Vagina (tissue), 2 donors: ENCODE measurements at regions not wholly inside any gene's neighbourhood (a gene's known extent, or its start where the extent isn't known, plus 50 kb on each side); places are given as distances from the start of the nearest gene placed in this dataset.

Experiments used
- DNase-seq, 2 donors: peaks; one replicate each; pipeline ENCODE4 v3.0.0-alpha.2; 2017; ENCODE audit errors: extremely low spot score in 2 of 2
- H3K27ac ChIP-seq: fragments of 200-600 bp; sonication (generic); one replicate; pipeline ENCODE4 v1.5.1; 2019
- H3K27me3 ChIP-seq: fragments of 200-600 bp; sonication (generic); one replicate; pipeline ENCODE4 v1.5.1; 2019
- H3K36me3 ChIP-seq, 2 donors: fragments of 200-600 bp; sonication (generic); one replicate each; pipeline ENCODE4 v1.5.1; 2017 to 2019
- H3K4me1 ChIP-seq: fragments of 200-600 bp; sonication (generic); one replicate; pipeline ENCODE4 v1.5.1; 2019
- H3K4me3 ChIP-seq, 2 donors: fragments of 200-600 bp; sonication (generic); 1 replicate in 1 of 2; 2 replicates in 1 of 2; pipeline ENCODE4 v1.5.1; 2016 to 2019
- H3K9me3 ChIP-seq: fragments of 200-600 bp; sonication (generic); one replicate; pipeline ENCODE4 v1.5.1; 2019
- POLR2A ChIP-seq, 2 donors: fragments of 450-650 bp; IDR thresholded peaks; one replicate each; pipeline ENCODE4 v1.6.1; 2017; ENCODE audit warnings: antibody characterized with exemption in 2 of 2, mild to moderate bottlenecking in 2 of 2, moderate library complexity in 2 of 2
- POLR2AphosphoS5 ChIP-seq, 2 donors: sonication (generic); formaldehyde crosslinking; IDR thresholded peaks; one replicate each; pipeline ENCODE4 v1.9.0; 2017; ENCODE audit warnings: antibody characterized with exemption in 2 of 2, mild to moderate bottlenecking in 2 of 2, low read depth in 1 of 2; ENCODE audit not compliant: insufficient read depth in 1 of 2
- intact Hi-C: fragments of 100-400 bp; cut with DNase I; formaldehyde crosslinking; loops from one replicate; pipeline ENCODE4 v1.15.1; 2023
- TF ChIP-seq, protein P1 (sequence below), 3 experiments: fragments of 450-650 bp in 2 of 3; fragments of 200-600 bp in 1 of 3; sonication (generic) in 1 of 3; IDR thresholded peaks; one replicate each; pipeline ENCODE4 v1.5.1; 2017 to 2019; ENCODE audit warnings: antibody characterized with exemption in 3 of 3, mild to moderate bottlenecking in 2 of 3, moderate library complexity in 2 of 3

GRCh38 chr6:23455754-23456153 is 670.3 kb upstream of the NRSN1 start:
- Histone ChIP-seq H3K4me1 (no peaks in the 10 kb centered on the region), H3K9me3 (no peaks in the 10 kb centered on the region), H3K27me3 (no peaks in the 10 kb centered on the region), H3K27ac (no peak overlapping the region), H3K36me3 (no peaks in the 10 kb centered on the region), H3K4me3 (no peak overlapping the region)
- intact Hi-C loops, result no loop called here
- no peak for TF ChIP-seq POLR2AphosphoS5 (IDR thresholded peaks at IDR 0.05; ENCODE audit: insufficient read depth in 1 of 2, low read depth in 1 of 2)
- TF ChIP-seq, protein P1, sequence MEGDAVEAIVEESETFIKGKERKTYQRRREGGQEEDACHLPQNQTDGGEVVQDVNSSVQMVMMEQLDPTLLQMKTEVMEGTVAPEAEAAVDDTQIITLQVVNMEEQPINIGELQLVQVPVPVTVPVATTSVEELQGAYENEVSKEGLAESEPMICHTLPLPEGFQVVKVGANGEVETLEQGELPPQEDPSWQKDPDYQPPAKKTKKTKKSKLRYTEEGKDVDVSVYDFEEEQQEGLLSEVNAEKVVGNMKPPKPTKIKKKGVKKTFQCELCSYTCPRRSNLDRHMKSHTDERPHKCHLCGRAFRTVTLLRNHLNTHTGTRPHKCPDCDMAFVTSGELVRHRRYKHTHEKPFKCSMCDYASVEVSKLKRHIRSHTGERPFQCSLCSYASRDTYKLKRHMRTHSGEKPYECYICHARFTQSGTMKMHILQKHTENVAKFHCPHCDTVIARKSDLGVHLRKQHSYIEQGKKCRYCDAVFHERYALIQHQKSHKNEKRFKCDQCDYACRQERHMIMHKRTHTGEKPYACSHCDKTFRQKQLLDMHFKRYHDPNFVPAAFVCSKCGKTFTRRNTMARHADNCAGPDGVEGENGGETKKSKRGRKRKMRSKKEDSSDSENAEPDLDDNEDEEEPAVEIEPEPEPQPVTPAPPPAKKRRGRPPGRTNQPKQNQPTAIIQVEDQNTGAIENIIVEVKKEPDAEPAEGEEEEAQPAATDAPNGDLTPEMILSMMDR (IDR thresholded peaks at IDR 0.05), result no peak
- no peak for TF ChIP-seq POLR2A (IDR thresholded peaks at IDR 0.05)
- no peak for DNase-seq

- intact Hi-C loops, result no loop called here
- TF ChIP-seq, protein P1 (IDR thresholded peaks at IDR 0.05), result no peak
- no peak for TF ChIP-seq POLR2A (IDR thresholded peaks at IDR 0.05)
- TF ChIP-seq POLR2AphosphoS5 (IDR thresholded peaks at IDR 0.05; ENCODE audit: insufficient read depth in 1 of 2, low read depth in 1 of 2), result no peak
Measured at GRCh38 chr6:23456396-23456795, 669.6 kb upstream of the NRSN1 start.

GRCh38 chr6:23457321-23457720 is 668.7 kb upstream of the NRSN1 start:
- Histone ChIP-seq H3K27me3 (no peaks in the 10 kb centered on the region), H3K36me3 (no peaks in the 10 kb centered on the region), H3K27ac (no peak overlapping the region), H3K4me3 (no peak overlapping the region), H3K9me3 (no peaks in the 10 kb centered on the region), H3K4me1 (no peaks in the 10 kb centered on the region)
- intact Hi-C loops, result no loop called here
- TF ChIP-seq, protein P1 (IDR thresholded peaks at IDR 0.05), result no peak
- no peak for TF ChIP-seq POLR2A (IDR thresholded peaks at IDR 0.05)
- no peak for TF ChIP-seq POLR2AphosphoS5 (IDR thresholded peaks at IDR 0.05; ENCODE audit: insufficient read depth in 1 of 2, low read depth in 1 of 2)
- no peak for DNase-seq

More at GRCh38 chr6:23456396-23456795, 669.6 kb upstream of the NRSN1 start:
- Histone ChIP-seq H3K36me3 (no peaks in the 10 kb centered on the region), H3K4me3 (no peak overlapping the region), H3K4me1 (no peaks in the 10 kb centered on the region), H3K9me3 (no peaks in the 10 kb centered on the region), H3K27me3 (no peaks in the 10 kb centered on the region), H3K27ac (no peak overlapping the region)
- DNase-seq, result no peak

GRCh38 chr6:23465912-23466311 is 660.1 kb upstream of the NRSN1 start:
- no peak overlapping the region for H3K4me3 ChIP-seq
- intact Hi-C loops, result no loop called here
- no peak for DNase-seq
- TF ChIP-seq POLR2A (IDR thresholded peaks at IDR 0.05) (no peak), POLR2AphosphoS5 (IDR thresholded peaks at IDR 0.05; ENCODE audit: insufficient read depth in 1 of 2, low read depth in 1 of 2) (no peak)
- TF ChIP-seq, protein P1 (IDR thresholded peaks at IDR 0.05), result no peak
- no peaks in the 10 kb centered on the region for H3K4me1 ChIP-seq
- no peaks in the 10 kb centered on the region for H3K9me3 ChIP-seq
- no peak overlapping the region for H3K27ac ChIP-seq
- H3K36me3 ChIP-seq, result no peaks in the 10 kb centered on the region
- H3K27me3 ChIP-seq, result no peaks in the 10 kb centered on the region

DNA sequence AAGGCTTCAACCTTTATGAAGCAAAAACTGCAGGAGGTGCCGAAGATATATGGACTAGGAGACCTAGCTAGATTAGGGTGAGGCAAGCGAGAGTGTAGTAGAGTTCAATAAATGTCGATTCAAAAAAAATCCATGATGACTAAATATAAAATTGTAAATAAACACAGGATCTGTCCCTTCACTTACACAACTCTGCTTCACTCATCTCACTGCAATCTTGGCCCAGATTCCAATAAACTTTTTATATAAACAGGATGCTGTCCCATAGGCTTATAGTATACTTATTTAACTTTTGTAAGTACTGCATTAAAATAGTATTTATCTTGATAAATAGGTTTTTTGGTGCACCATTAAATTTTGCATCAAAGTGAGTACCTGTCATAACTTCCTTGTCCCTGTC is 648.4 kb upstream of the NRSN1 start:
- no peaks in the 10 kb centered on the region for H3K4me1 ChIP-seq
- H3K36me3 ChIP-seq, result no peaks in the 10 kb centered on the region
- intact Hi-C loops, result no loop called here
- H3K27me3 ChIP-seq, result no peaks in the 10 kb centered on the region
- H3K9me3 ChIP-seq, result no peaks in the 10 kb centered on the region
- DNase-seq, result no peak
- TF ChIP-seq, protein P1 (IDR thresholded peaks at IDR 0.05), result no peak
- TF ChIP-seq POLR2A (IDR thresholded peaks at IDR 0.05), result no peak
- TF ChIP-seq POLR2AphosphoS5 (IDR thresholded peaks at IDR 0.05; ENCODE audit: insufficient read depth in 1 of 2, low read depth in 1 of 2), result no peak
- H3K27ac ChIP-seq, result no peak overlapping the region
- H3K4me3 ChIP-seq, result no peak overlapping the region
